ENCODE measurements at regions not wholly inside any gene's neighbourhood (a gene's known extent, or its start where the extent isn't known, plus 50 kb on each side); places are given as distances from the start of the nearest gene placed in this dataset.
"Not testable (repeated sequence)": the region's sequence is repeated elsewhere in the genome, so short reads cannot be mapped to it uniquely, and the experiment has no call there.

GRCh38 chr6:137623293-137623692, 129.1 kb upstream of the OLIG3 start:
- DNase-seq, result no peak

DNA sequence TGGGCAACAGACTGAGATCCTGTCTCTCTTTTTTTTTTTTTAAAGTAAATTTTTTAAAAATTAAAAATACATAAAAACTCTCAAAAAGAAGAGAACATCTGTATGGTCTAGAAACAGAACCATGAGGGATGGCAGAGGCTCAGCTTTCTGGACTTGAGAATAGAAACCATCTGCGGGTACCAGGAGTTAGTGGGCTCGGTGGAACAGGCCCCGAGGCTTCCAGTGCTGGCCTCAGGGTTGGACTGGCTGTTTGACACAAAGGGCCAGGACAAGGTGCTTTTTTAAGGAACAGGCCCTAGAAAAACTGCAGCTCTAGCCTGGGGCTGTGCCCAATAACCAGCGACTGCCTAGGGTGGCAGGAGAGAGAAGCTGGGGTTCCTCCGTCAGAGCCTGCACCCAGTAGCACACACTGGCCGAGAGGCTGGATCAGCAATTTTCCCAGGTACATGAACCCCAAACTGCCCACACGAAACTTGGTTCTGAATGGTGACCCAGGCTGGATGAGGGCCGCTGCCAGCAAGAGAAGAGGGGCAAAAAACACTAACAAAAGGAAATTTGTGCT, 131.0 kb upstream of the OLIG3 start:
- no peak for DNase-seq

DNA sequence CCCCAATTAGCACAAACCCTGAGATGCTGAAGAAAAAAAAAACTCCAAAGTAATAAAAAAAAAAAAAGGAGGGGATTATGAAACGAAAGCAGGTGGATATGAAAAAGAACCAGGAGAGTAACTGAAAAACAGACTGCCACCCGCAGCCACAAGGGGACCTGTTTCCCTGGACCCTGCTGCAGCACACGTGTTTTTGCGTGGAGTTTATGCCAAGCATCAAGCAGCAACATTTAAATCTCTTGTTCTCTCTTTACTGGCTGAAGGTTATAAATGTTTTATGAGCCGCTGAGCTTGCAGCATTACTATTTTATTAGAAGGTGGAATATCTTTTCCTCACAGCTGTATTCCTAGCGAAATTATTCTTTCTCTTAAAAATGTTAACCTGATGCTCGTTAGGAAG, 131.6 kb upstream of the OLIG3 start:
- DNase-seq, result no peak

- no peak for DNase-seq
Observed at GRCh38 chr6:137630666-137631065, 136.5 kb upstream of the OLIG3 start.

DNA sequence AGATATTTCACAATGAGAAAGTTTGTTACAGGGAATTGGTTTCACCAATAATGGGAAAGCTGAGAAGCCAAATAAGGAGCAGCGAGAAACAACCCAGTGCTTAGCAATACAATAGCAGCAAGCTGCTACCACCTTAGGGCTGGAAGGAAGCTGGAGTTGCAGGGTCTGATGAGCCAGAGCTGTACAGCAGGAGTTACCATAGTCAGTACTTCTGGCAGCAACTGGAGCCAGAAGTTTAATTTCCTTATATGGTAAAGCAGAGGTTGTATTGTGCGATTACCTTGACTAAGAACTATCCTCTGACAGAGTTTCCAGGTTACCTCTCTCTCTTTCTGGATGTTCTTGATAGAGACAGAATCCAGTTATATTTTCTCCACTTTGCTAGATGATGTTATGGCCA, 137.1 kb upstream of the OLIG3 start:
- no peak for DNase-seq

DNA sequence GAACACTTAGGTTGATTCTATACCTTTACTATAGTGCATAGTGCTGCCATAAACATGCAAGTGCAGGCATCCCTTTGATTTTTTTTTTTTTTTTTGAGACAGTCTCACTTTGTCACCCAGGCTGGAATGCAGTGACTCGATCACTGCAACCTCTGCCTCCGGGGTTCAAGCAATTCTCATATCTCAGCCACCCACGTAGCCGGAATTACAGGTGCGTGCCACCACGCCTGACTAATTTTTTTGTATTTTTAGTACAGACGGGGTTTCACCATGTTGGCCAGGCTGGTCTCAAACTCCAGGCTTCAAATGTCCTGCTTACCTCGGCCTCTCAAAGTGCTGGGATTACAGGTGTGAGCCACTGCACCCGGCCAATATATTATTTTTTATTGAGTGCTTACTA, 140.0 kb upstream of the OLIG3 start:
- not testable (repeated sequence) for DNase-seq

DNA sequence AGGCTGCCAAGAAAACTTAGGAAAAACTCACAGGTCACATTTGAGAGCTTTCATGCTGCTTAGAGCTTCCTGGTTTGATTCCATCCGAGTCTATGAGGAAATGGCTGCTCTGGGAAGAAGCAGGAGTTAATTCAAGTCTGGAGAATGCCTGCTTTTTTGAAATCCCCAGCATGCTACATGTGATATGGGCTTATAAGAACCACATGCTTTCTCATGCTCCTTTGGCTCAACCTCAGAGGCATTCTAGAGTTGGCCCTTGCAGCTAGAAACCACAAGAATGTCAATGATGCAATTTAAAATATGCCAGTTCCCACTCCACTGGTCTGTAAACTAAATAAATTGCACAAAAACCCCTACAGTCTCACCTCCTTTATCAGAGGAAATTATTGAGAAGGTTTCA, 142.9 kb upstream of the OLIG3 start:
- DNase-seq, result no peak

- DNase-seq, result no peak
Observed at GRCh38 chr6:137638926-137639706, 144.9 kb upstream of the OLIG3 start.

DNA sequence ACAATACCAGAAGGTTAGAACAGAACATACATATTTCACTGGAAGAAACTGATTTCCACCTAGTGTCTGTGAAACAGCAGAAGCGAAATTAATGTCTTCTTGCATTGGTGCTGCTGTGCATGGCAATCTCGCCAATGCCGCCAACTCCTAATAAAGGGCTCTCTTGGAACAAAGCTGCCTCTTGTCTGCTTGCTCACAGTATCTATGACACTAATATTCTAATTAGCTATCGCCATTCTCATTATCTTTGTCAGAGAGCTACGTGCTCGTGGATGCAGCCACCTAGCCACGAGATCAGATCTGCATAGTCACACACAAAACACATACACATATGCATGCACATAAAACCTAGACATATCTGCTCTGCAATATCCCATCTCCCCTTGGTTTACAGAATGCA, 145.9 kb upstream of the OLIG3 start:
- DNase-seq, result peak in 11 of 51 donors; percentile 1 to 31 (median 6)

DNA sequence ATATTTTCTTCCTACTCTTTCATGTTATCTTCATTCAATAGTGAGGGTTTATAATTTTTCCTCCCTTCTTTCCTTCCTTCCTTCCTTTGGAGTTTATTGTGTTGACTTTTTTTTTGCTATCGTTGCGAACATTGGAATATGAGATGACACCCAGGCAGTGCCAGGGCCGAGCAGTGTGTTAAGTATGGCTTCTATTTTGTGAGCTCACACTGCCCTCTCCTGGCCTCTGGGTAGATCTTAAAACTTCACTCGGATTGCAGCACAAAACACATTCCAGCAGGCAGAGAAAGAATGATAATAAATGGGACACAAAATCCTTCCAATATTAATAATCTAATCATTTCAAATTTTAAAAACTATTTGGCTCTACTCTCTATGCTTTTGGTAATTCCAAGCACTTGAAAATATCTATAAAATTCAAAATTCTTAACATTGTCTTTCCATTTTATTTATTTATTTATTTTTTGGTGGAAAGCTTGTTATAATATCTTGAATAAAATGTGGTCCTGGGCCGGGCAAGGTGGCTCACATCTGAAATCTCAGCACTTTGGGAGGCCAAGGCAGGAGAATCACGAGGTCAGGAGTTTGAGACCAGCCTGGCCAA, 147.4 kb upstream of the OLIG3 start:
- DNase-seq, result peak in 42 of 51 donors; percentile 2 to 84 (median 44)

DNA sequence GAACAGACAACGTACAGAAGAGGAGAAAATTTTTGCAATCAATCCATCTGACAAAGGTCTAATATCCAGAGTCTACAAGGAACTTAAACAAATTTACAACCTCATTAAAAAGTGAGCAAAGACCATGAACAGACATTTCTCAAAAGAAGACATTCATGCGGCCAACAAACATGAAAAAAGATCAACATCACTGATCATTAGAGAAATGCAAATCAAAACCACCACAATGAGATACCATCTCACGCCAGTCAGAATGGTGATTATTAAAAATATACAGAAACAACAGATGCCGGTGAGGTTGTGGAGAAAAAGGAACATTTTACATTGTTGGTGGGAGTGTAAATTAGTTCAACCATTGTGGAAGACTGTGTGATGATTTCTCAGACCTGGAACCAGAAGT, 149.0 kb upstream of the OLIG3 start:
- DNase-seq, result not testable (repeated sequence)

DNA sequence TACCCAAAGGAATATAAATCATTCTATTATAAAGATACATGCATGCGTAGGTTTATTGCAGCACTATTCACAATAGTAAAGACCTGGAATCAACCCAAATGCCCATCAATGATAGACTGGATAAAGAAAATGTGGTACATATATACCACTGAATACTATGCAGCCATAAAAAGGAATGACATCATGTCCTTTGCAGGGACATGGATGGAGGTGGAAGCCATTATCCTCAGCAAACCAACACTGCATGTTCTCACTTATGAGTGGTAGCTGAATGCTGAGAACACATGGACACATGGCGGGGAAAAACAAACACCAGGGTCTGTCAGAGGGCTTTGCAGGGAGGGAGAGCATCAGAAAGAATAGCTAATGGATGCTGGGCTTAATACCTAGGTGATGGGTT, 149.4 kb upstream of the OLIG3 start:
- DNase-seq, result not testable (repeated sequence)

DNA sequence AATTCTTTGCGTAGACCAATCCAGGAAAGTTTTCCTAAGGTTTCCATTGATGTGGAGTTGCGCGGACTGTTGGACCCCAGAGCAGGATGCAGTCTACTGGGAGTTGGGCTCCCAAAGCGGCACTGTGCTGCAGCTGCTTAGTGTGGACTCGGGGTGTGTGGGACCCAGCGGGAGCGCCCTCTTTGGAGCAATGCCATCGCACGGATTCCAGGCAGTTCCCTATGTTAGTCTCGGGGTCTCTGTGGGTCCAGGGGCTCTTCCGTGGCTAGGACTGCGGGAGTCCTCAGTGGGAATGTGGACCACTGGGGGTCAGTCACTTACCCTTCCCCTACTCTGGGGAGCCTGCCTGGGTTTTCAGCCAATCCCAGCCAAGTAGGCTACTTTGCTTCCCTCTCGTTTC, 151.7 kb upstream of the OLIG3 start:
- DNase-seq, result no peak

- no peak for DNase-seq
Observed at GRCh38 chr6:137646484-137646883, 152.3 kb upstream of the OLIG3 start.

GRCh38 chr6:137647762-137648447, 153.7 kb upstream of the OLIG3 start:
- no peak for DNase-seq

- no peak for DNase-seq
Observed at GRCh38 chr6:137650720-137651119, 156.5 kb upstream of the OLIG3 start.

GRCh38 chr6:137651178-137651577, 157.0 kb upstream of the OLIG3 start:
- DNase-seq, result no peak

GRCh38 chr6:137651591-137652335, 157.6 kb upstream of the OLIG3 start:
- no peak for DNase-seq

DNA sequence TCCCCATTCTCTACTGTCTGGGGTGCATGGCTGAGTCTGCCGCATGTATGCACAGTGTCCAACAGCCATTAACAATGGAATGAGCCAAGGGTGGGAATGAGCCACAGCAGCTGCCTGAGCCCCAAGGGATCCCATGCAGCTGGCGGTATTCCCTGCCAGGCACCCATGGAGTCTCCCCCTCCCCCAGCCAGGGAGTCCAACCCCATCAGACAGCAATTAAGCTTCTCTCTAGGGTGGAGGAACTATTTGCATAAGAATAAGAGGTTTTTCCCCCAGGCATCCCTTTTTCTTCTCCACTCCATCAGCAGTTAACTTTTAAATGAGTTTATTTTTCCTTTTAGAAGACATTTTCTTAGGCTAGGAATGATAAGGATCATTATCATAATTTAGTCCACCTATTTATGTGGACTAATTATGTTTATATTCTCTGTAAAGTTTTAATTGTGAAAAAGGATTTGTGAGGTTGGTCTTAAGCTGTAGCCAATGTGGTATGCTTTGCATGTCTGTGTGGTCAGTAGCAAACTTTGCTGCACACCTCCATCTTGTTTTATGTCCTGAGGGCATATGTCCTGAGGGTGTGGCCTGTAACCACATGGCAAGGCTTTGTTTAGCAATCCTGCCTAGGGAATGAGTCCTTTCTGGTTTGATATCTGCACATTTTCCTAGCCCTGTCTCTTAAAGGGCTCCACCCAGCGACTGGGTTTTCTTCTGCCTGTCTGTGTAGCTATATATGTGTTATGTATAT, 158.9 kb upstream of the OLIG3 start:
- no peak for DNase-seq

DNA sequence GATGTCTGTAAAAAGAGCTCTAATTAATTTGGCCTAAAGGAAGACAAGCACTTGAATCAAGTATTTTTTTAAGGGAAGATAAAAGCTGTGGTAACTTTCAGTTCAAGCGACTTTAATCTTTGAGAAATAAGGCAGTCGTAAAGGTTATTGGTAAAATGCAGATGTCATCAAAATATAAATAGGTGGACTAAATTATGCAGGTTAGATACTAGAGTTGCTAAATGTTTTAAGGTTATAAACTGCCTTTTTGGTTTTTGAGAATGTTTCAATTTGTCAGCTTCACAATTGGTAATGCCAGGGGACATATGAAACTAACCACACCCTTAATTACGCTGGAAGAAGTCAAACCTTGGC, 159.5 kb upstream of the OLIG3 start:
- DNase-seq, result no peak

DNA sequence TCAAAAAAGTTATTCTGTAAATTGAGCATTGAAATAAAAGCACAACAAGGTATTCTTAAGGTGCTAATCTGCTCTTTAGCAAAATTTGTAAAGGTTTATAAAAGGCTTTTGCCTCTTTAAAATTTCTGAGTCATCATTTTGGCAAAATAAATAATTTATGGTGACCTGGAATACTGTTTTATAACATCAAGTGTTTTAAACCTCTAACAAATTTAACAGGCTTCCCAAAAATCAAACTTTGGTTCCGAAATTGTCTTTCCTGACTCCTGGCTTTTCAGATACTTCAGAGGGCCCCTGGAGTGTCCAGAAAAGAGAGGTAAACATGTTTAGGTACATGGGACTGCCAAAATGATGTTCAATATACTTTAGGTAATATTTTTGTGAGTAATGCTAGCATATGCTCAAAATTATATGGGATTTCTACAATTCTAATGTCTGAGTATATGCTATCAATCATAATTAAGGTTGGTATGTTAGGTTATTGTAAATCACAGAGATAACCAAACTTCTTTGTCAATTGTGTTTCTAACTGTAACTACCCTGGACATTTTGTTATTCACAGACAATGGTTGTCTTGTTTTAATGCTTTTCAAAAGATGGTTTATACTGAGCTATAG, 160.3 kb upstream of the OLIG3 start:
- DNase-seq, result no peak
